ENCODE measurements at regions not wholly inside any gene's neighbourhood (a gene's known extent, or its start where the extent isn't known, plus 50 kb on each side); places are given as distances from the start of the nearest gene placed in this dataset.

- TF ChIP-seq CTCF (IDR thresholded peaks at IDR 0.05; ENCODE audit: low read depth, low read length, poor library complexity, severe bottlenecking): no peak
- TF ChIP-seq EZH2phosphoT487 (IDR thresholded peaks at IDR 0.05; ENCODE audit: borderline replicate concordance, low read length): no peak
- H3K9me2 ChIP-seq (replicated peaks; ENCODE audit: control insufficient read depth, low read length): no peaks in the 10 kb centered on the region
- no peak overlapping the region for H3K27ac ChIP-seq (ENCODE audit: low read depth, low read length)
- H3K79me2 ChIP-seq (ENCODE audit: control insufficient read depth, low read length): no peaks in the 10 kb centered on the region
- no peak overlapping the region for H3K4me2 ChIP-seq (ENCODE audit: low read length)
- no peak overlapping the region for H3K4me3 ChIP-seq (ENCODE audit: low read length)
- H3K9me3 ChIP-seq (ENCODE audit: control insufficient read depth, insufficient read depth, low read length): no peaks in the 10 kb centered on the region; the same call in 1 of the 2 replicates
- no peaks in the 10 kb centered on the region for H3F3A ChIP-seq (ENCODE audit: control insufficient read depth, insufficient read depth)
- no peaks in the 10 kb centered on the region for H4K20me1 ChIP-seq (ENCODE audit: control insufficient read depth, insufficient read depth, low read depth, low read length)
- H3K27me3 ChIP-seq (ENCODE audit: control insufficient read depth, low read length): no peaks in the 10 kb centered on the region
- no peaks in the 10 kb centered on the region for H3K36me3 ChIP-seq (ENCODE audit: control insufficient read depth, low read length)
- no peaks in the 10 kb centered on the region for H3K4me1 ChIP-seq (ENCODE audit: control insufficient read depth, low read length)
These were observed 57.0 kb upstream of the FRMD4B start for GRCh38 chr3:69442771-69443311.

GRCh38 chr3:69441732-69442131 is 55.8 kb upstream of the FRMD4B start:
- H3K36me3 ChIP-seq (ENCODE audit: control insufficient read depth, low read length): no peaks in the 10 kb centered on the region
- H3F3A ChIP-seq (ENCODE audit: control insufficient read depth, insufficient read depth): no peaks in the 10 kb centered on the region
- no peaks in the 10 kb centered on the region for H3K9me2 ChIP-seq (replicated peaks; ENCODE audit: control insufficient read depth, low read length)
- H3K79me2 ChIP-seq (ENCODE audit: control insufficient read depth, low read length): no peaks in the 10 kb centered on the region
- H3K27me3 ChIP-seq (ENCODE audit: control insufficient read depth, low read length): no peaks in the 10 kb centered on the region
- no peaks in the 10 kb centered on the region for H4K20me1 ChIP-seq (ENCODE audit: control insufficient read depth, insufficient read depth, low read depth, low read length)
- no peak for TF ChIP-seq EZH2phosphoT487 (IDR thresholded peaks at IDR 0.05; ENCODE audit: borderline replicate concordance, low read length)
- TF ChIP-seq CTCF (IDR thresholded peaks at IDR 0.05; ENCODE audit: low read depth, low read length, poor library complexity, severe bottlenecking): no peak
- H3K27ac ChIP-seq (ENCODE audit: low read depth, low read length): no peak overlapping the region
- no peak overlapping the region for H3K4me2 ChIP-seq (ENCODE audit: low read length)
- H3K9me3 ChIP-seq (ENCODE audit: control insufficient read depth, insufficient read depth, low read length): no peaks in the 10 kb centered on the region; the same call in 1 of the 2 replicates
- no peak overlapping the region for H3K4me3 ChIP-seq (ENCODE audit: low read length)
- no peaks in the 10 kb centered on the region for H3K4me1 ChIP-seq (ENCODE audit: control insufficient read depth, low read length)

GRCh38 chr3:69441040-69441439 is 55.2 kb upstream of the FRMD4B start:
- no peak overlapping the region for H3K4me2 ChIP-seq (ENCODE audit: low read length)
- no peaks in the 10 kb centered on the region; the same call in 1 of the 2 replicates for H3K9me3 ChIP-seq (ENCODE audit: control insufficient read depth, insufficient read depth, low read length)
- H3K4me1 ChIP-seq (ENCODE audit: control insufficient read depth, low read length): no peaks in the 10 kb centered on the region
- no peak for TF ChIP-seq CTCF (IDR thresholded peaks at IDR 0.05; ENCODE audit: low read depth, low read length, poor library complexity, severe bottlenecking)
- H3K4me3 ChIP-seq (ENCODE audit: low read length): no peak overlapping the region
- H3K79me2 ChIP-seq (ENCODE audit: control insufficient read depth, low read length): no peaks in the 10 kb centered on the region
- H3K27ac ChIP-seq (ENCODE audit: low read depth, low read length): no peak overlapping the region
- H4K20me1 ChIP-seq (ENCODE audit: control insufficient read depth, insufficient read depth, low read depth, low read length): no peaks in the 10 kb centered on the region
- no peaks in the 10 kb centered on the region for H3F3A ChIP-seq (ENCODE audit: control insufficient read depth, insufficient read depth)
- no peaks in the 10 kb centered on the region for H3K9me2 ChIP-seq (replicated peaks; ENCODE audit: control insufficient read depth, low read length)
- no peaks in the 10 kb centered on the region for H3K36me3 ChIP-seq (ENCODE audit: control insufficient read depth, low read length)
- H3K27me3 ChIP-seq (ENCODE audit: control insufficient read depth, low read length): no peaks in the 10 kb centered on the region

All from DOHH2 (cell line).